Esophagus muscularis mucosa (tissue), 4 donors: ENCODE measurements at regions not wholly inside any gene's neighbourhood (a gene's known extent, or its start where the extent isn't known, plus 50 kb on each side); places are given as distances from the start of the nearest gene placed in this dataset.

Experiments used
- EP300 ChIP-seq: sonication (generic); formaldehyde crosslinking; IDR thresholded peaks from one replicate; pipeline ENCODE4 v1.6.1; 2017; ENCODE audit warnings: antibody characterized with exemption
- POLR2A ChIP-seq: fragments of 450-650 bp; IDR thresholded peaks from one replicate; pipeline ENCODE4 v1.6.1; 2017; ENCODE audit warnings: antibody characterized with exemption, moderate library complexity, mild to moderate bottlenecking, low read depth
- POLR2AphosphoS5 ChIP-seq, 2 donors: sonication (generic); formaldehyde crosslinking; IDR thresholded peaks; one replicate each; pipeline ENCODE4 v1.6.1; 2017; ENCODE audit warnings: antibody characterized with exemption in 2 of 2
- TF ChIP-seq, protein P1 (sequence below), 3 experiments: fragments of 200-600 bp in 2 of 3; fragments of 450-650 bp in 1 of 3; sonication (generic) in 2 of 3; IDR thresholded peaks; one replicate each; pipeline ENCODE4 v1.5.1; 2017 to 2019; ENCODE audit warnings: antibody characterized with exemption in 3 of 3, mild to moderate bottlenecking in 2 of 3, moderate library complexity in 1 of 3

DNA sequence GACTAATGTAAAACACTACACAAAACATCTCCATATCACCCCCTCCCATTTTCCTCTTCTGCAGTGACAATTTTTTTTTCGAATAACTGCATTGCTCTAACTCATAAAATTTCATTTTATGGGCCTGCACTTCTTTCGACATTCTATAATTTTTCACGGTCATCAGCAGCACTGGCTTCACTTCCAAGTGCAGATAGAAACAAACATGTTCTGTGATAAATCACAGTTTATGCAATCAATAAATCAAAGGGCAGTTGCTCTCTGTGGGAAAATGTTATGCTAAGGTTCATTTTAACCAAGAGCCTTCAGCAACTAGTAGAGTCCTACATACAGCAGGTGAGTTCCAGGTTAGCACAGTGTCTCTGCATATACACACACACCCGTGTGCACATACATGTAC, 100.1 kb downstream of the GPAM start:
- TF ChIP-seq, protein P1, sequence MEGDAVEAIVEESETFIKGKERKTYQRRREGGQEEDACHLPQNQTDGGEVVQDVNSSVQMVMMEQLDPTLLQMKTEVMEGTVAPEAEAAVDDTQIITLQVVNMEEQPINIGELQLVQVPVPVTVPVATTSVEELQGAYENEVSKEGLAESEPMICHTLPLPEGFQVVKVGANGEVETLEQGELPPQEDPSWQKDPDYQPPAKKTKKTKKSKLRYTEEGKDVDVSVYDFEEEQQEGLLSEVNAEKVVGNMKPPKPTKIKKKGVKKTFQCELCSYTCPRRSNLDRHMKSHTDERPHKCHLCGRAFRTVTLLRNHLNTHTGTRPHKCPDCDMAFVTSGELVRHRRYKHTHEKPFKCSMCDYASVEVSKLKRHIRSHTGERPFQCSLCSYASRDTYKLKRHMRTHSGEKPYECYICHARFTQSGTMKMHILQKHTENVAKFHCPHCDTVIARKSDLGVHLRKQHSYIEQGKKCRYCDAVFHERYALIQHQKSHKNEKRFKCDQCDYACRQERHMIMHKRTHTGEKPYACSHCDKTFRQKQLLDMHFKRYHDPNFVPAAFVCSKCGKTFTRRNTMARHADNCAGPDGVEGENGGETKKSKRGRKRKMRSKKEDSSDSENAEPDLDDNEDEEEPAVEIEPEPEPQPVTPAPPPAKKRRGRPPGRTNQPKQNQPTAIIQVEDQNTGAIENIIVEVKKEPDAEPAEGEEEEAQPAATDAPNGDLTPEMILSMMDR (IDR thresholded peaks at IDR 0.05): no peak
- TF ChIP-seq POLR2A (no peak), EP300 (no peak), POLR2AphosphoS5 (IDR thresholded peaks at IDR 0.05) (no peak)
